ENCODE measurements at regions not wholly inside any gene's neighbourhood (a gene's known extent, or its start where the extent isn't known, plus 50 kb on each side); places are given as distances from the start of the nearest gene placed in this dataset.

GRCh38 chr12:63313139-63313538, 162.1 kb upstream of the AVPR1A start:
- TF ChIP-seq ZNF274 (IDR thresholded peaks at IDR 0.05; ENCODE audit: low read depth, low read length) (no peak), YY1 (IDR thresholded peaks at IDR 0.05; ENCODE audit: insufficient read depth, insufficient read length) (no peak), SUZ12 (IDR thresholded peaks at IDR 0.05; ENCODE audit: extremely low read depth, insufficient read depth, insufficient read length) (no peak)
- Histone ChIP-seq H3K9ac (ENCODE audit: insufficient read length, low read depth) (no peak overlapping the region), H3K36me3 (ENCODE audit: insufficient read depth, insufficient read length, low read length) (no peaks in the 10 kb centered on the region), H3K4me3 (ENCODE audit: insufficient read length, low read depth) (no peak overlapping the region), H3K9me3 (ENCODE audit: insufficient read depth, low read length) (peaks cover 8% of the 10 kb centered on the region; the same call in 1 of the 2 replicates), H3K4me1 (ENCODE audit: insufficient read depth, insufficient read length) (no peaks in the 10 kb centered on the region), H3K27me3 (ENCODE audit: insufficient read depth, insufficient read length) (no peaks in the 10 kb centered on the region)
- DNase-seq (ENCODE audit: low read depth, low spot score), result no peak

DNA sequence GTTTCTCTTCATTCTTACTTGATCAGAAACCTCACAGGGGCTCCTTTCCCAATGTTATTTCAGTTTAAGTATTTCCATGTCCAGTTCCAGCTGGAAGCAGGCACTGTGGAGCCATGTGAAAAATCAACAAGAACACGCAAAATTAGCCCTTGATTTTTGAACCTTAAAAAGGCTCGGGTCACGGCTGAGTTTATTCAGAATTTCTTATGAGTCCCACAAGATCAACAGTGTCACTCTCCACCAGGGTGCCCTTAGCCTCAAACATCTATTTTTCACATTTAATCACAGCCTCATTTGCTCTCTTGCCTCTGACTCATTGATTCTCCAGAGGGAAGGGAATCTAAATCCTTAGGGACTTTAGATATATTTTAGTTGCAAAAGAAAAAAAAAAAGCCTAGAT, 157.7 kb upstream of the AVPR1A start:
- H3K4me1 ChIP-seq (ENCODE audit: insufficient read depth, insufficient read length), result no peaks in the 10 kb centered on the region
- no peak for DNase-seq (ENCODE audit: low read depth, low spot score)
- peaks cover 8% of the 10 kb centered on the region; the same call in 1 of the 2 replicates for H3K9me3 ChIP-seq (ENCODE audit: insufficient read depth, low read length)
- no peak overlapping the region for H3K9ac ChIP-seq (ENCODE audit: insufficient read length, low read depth)
- no peak overlapping the region for H3K4me3 ChIP-seq (ENCODE audit: insufficient read length, low read depth)
- no peak for TF ChIP-seq YY1 (IDR thresholded peaks at IDR 0.05; ENCODE audit: insufficient read depth, insufficient read length)
- TF ChIP-seq ZNF274 (IDR thresholded peaks at IDR 0.05; ENCODE audit: low read depth, low read length), result no peak
- no peak for TF ChIP-seq SUZ12 (IDR thresholded peaks at IDR 0.05; ENCODE audit: extremely low read depth, insufficient read depth, insufficient read length)
- H3K27me3 ChIP-seq (ENCODE audit: insufficient read depth, insufficient read length), result no peaks in the 10 kb centered on the region
- no peaks in the 10 kb centered on the region for H3K36me3 ChIP-seq (ENCODE audit: insufficient read depth, insufficient read length, low read length)

DNA sequence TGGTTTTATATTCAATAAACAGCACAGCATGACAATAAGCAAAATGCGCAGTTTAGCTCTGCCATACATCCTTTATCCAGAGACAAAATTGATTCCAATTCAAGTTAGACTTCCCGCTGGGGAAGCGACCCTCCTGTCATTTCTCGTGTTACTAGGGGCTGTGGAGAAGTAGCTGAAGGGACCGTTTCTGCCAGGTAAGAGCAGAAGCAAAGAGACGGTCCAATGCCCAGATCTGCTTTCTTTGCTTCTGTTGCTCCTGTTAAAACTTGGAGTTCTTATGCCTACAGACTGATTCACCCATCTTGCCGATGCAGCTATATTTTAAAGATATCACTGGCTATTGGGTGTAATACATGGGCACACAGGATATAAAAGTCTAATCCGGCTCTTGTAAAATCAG, 156.8 kb upstream of the AVPR1A start:
- no peak for TF ChIP-seq ZNF274 (IDR thresholded peaks at IDR 0.05; ENCODE audit: low read depth, low read length)
- no peak for TF ChIP-seq YY1 (IDR thresholded peaks at IDR 0.05; ENCODE audit: insufficient read depth, insufficient read length)
- no peak for TF ChIP-seq SUZ12 (IDR thresholded peaks at IDR 0.05; ENCODE audit: extremely low read depth, insufficient read depth, insufficient read length)
- Histone ChIP-seq H3K9ac (ENCODE audit: insufficient read length, low read depth) (no peak overlapping the region), H3K9me3 (ENCODE audit: insufficient read depth, low read length) (peaks cover 8% of the 10 kb centered on the region; the same call in 1 of the 2 replicates), H3K27me3 (ENCODE audit: insufficient read depth, insufficient read length) (no peaks in the 10 kb centered on the region), H3K36me3 (ENCODE audit: insufficient read depth, insufficient read length, low read length) (no peaks in the 10 kb centered on the region), H3K4me3 (ENCODE audit: insufficient read length, low read depth) (no peak overlapping the region), H3K4me1 (ENCODE audit: insufficient read depth, insufficient read length) (no peaks in the 10 kb centered on the region)
- no peak for DNase-seq (ENCODE audit: low read depth, low spot score)

- Histone ChIP-seq H3K4me1 (ENCODE audit: insufficient read depth, insufficient read length) (no peaks in the 10 kb centered on the region), H3K36me3 (ENCODE audit: insufficient read depth, insufficient read length, low read length) (no peaks in the 10 kb centered on the region), H3K9ac (ENCODE audit: insufficient read length, low read depth) (no peak overlapping the region), H3K9me3 (ENCODE audit: insufficient read depth, low read length) (peaks cover 8% of the 10 kb centered on the region; the same call in 1 of the 2 replicates), H3K27me3 (ENCODE audit: insufficient read depth, insufficient read length) (no peaks in the 10 kb centered on the region), H3K4me3 (ENCODE audit: insufficient read length, low read depth) (no peak overlapping the region)
- no peak for DNase-seq (ENCODE audit: low read depth, low spot score)
- no peak for TF ChIP-seq SUZ12 (IDR thresholded peaks at IDR 0.05; ENCODE audit: extremely low read depth, insufficient read depth, insufficient read length)
- TF ChIP-seq YY1 (IDR thresholded peaks at IDR 0.05; ENCODE audit: insufficient read depth, insufficient read length), result no peak
- TF ChIP-seq ZNF274 (IDR thresholded peaks at IDR 0.05; ENCODE audit: low read depth, low read length), result no peak
Measured at GRCh38 chr12:63305901-63306875, 155.2 kb upstream of the AVPR1A start.

GRCh38 chr12:63304887-63305316, 153.9 kb upstream of the AVPR1A start:
- no peaks in the 10 kb centered on the region for H3K4me1 ChIP-seq (ENCODE audit: insufficient read depth, insufficient read length)
- no peaks in the 10 kb centered on the region for H3K36me3 ChIP-seq (ENCODE audit: insufficient read depth, insufficient read length, low read length)
- DNase-seq (ENCODE audit: low read depth, low spot score), result no peak
- TF ChIP-seq YY1 (IDR thresholded peaks at IDR 0.05; ENCODE audit: insufficient read depth, insufficient read length), result no peak
- no peak for TF ChIP-seq ZNF274 (IDR thresholded peaks at IDR 0.05; ENCODE audit: low read depth, low read length)
- TF ChIP-seq SUZ12 (IDR thresholded peaks at IDR 0.05; ENCODE audit: extremely low read depth, insufficient read depth, insufficient read length), result no peak
- no peak overlapping the region for H3K9ac ChIP-seq (ENCODE audit: insufficient read length, low read depth)
- H3K27me3 ChIP-seq (ENCODE audit: insufficient read depth, insufficient read length), result no peaks in the 10 kb centered on the region
- no peak overlapping the region for H3K4me3 ChIP-seq (ENCODE audit: insufficient read length, low read depth)
- H3K9me3 ChIP-seq (ENCODE audit: insufficient read depth, low read length), result peaks cover 1% of the 10 kb centered on the region; the same call in 1 of the 2 replicates

DNA sequence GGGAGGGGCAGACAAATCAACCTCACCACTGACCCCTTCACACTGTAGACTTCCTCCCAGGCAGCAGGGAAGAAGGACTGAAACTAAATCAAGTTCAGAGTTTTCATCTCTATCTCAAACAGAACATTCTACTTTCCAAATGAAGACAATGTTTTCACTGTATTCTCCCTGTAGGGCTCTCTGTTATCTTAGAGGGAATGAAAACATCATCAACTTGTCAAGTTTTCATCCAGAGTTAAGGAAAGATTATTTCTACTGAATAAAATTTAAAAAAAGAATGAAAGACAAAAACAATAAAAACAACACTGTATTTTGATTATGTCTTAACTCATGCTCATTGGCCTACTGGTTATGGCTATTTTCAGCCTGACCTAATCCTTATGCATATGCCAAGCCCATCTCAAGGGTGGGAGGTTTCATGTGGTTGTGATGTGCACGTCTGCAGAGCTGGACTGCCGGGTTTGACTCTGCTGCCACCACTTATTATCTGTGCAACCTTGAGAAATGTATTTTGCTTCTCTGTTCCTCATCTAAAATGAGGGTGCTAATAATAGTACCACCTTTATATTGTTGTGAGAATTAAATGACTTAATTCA, 152.0 kb upstream of the AVPR1A start:
- Histone ChIP-seq H3K9me3 (ENCODE audit: insufficient read depth, low read length) (no peaks in the 10 kb centered on the region), H3K27me3 (ENCODE audit: insufficient read depth, insufficient read length) (no peaks in the 10 kb centered on the region), H3K36me3 (ENCODE audit: insufficient read depth, insufficient read length, low read length) (no peaks in the 10 kb centered on the region), H3K4me1 (ENCODE audit: insufficient read depth, insufficient read length) (no peaks in the 10 kb centered on the region), H3K9ac (ENCODE audit: insufficient read length, low read depth) (no peak overlapping the region), H3K4me3 (ENCODE audit: insufficient read length, low read depth) (no peak overlapping the region)
- TF ChIP-seq YY1 (IDR thresholded peaks at IDR 0.05; ENCODE audit: insufficient read depth, insufficient read length) (no peak), ZNF274 (IDR thresholded peaks at IDR 0.05; ENCODE audit: low read depth, low read length) (no peak), SUZ12 (IDR thresholded peaks at IDR 0.05; ENCODE audit: extremely low read depth, insufficient read depth, insufficient read length) (no peak)
- DNase-seq (ENCODE audit: low read depth, low spot score), result no peak

Data from NT2/D1 (cell line).